NCI-H2227 (cell line): ENCODE measurements at regions not wholly inside any gene's neighbourhood (a gene's known extent, or its start where the extent isn't known, plus 50 kb on each side); places are given as distances from the start of the nearest gene placed in this dataset.
"Not testable (repeated sequence)": the region's sequence is repeated elsewhere in the genome, so short reads cannot be mapped to it uniquely, and the experiment has no call there.

ENCODE experiments used
- DNase-seq: peaks from one replicate; lab custom pipeline; 2025; ENCODE audit not compliant: unreplicated experiment; lab: John Stamatoyannopoulos, UW

- DNase-seq = not testable (repeated sequence)
Measured at GRCh38 chr5:68691874-68692273, 401.9 kb upstream of the SLC30A5 start.

DNA sequence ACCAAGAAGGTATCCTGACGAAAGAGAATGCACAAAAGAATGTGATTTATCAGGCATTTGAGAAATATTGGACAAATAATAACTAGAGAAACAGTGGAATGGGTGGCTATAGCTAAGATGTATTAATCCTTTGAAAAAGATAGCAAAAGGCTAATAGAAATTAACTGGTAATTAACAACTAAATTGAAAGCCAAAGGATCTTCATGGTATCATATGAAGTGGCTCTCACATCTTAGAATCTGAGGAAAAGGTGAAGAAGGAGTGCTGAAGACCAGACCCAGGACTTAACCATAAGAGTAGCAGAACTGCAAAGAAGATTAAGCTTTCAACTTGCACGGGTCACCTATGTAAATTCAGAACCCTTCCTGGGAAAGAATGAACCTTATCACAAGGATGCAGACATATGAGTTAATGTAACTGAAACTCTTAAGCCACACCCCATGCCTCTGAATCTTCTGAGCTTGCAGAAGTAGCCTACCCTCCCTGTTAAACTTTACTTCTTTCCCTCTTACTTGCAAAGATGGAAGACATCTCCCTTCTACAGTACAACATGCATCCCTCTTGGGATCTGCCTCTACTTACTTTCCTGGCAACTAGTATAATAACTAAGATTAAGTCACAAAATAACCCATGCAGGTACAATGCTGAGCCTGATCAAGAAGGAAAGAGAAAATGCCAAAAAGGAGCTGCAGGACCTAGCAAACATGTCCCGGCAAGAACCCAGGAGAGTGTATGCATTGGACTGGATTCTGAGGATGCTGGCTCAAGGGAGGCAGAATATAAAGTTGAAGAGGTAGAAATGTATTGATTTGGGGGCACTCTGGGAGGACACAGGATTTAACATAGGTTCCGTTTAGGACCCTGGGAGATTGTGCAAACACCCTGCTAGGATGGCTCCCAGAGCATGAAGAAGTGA, 395.5 kb upstream of the SLC30A5 start:
- DNase-seq = no peak

- DNase-seq = no peak
Measured at GRCh38 chr5:68699966-68700365, 393.8 kb upstream of the SLC30A5 start.

DNA sequence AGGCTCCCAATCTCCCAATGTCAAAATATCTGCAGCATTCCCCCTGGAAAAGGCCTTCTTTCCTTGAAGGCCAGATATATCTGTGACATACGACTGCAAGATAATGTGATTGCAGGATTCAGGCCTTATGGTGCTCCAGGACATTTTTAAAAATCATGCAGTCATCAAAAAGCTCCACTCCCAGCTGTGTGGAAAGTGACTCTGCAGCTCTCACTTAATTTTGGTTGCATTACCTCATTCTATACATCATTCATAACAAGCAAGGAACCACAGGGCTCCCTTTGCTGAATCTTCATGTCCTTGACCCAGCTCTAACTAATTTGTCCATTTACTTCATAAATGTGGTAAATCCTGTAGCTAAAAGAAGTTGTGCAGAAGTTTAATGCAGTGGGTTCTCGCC, 386.2 kb upstream of the SLC30A5 start:
- DNase-seq = no peak

- no peak for DNase-seq
Measured at GRCh38 chr5:68708156-68708841, 385.5 kb upstream of the SLC30A5 start.

DNA sequence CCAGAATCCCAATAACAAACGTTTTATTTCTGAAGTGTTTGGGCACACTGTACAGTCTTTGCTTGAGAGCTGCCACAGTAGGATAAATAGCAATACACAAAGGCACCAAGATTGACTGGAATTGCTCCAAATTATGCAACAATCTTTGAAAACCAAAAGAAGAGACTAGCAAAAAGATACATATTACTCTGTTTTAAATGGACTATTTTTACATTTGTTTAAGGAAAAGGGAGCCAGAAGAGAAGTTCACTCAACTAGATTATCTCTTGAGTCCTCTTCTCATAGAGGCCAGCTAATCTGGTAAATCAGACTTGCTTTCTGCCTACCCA, 385.0 kb upstream of the SLC30A5 start:
- no peak for DNase-seq

GRCh38 chr5:68709239-68709638, 384.6 kb upstream of the SLC30A5 start:
- no peak for DNase-seq

DNA sequence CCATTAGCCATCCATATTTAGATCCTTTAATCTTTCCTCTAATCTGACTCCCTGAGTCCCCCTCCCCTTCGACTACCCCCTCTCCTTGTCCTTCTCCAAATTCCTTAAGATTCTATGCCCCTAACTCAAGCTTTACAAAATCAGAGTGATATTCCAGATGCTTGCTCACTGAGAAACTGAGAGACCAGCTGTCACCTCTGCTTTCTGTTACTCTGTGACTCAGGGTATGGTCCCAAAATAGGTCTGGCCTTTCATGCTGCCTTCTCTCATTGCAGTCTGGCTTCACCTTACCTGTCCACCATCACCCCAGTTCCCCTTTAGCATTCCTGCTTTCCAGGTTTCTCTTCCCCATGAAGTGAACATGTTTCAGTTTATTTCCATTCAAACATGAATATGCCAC, 383.3 kb upstream of the SLC30A5 start:
- no peak for DNase-seq

DNA sequence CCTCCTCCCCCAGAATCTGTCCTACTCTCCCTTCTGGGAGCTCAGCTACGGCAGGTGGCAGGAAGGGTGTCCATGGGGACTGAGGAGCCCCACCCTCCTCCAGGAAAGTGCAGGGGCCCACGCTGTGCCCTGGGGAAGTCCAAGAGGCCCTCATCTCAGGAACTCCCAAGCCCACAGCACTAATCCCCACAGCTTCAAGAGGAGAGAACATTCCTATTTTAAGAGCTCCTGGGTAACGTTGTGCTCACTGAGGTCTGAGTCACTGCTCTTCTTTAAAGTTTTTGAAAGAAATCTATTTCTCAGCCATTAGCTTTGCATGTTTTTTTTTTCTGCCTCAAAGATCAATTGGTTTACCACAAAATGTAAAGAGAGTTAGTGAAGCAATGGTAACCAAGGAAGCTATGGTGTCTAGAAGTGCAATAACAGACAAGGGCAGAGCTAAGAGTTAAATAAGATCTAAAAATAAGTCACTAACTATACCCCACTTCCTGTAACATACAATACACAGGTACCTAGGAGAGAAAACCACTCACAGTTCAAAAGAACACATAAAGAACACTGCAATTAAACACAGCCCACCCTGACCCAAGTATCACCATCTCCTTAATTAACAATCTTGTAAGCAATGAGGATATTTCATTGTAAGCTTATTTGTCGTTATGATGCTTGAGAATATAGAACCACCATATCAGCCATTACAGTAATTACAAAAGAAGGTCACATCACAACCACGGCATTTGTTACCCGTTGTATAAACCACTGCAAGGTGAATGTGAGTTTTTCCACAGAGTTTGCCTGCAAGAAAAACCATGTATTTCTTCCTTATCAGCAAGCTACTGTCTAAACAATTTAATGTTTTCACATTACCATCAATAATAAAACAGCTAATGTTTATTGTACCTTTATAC, 382.3 kb upstream of the SLC30A5 start:
- no peak for DNase-seq

GRCh38 chr5:68714810-68715209, 379.0 kb upstream of the SLC30A5 start:
- DNase-seq = no peak

DNA sequence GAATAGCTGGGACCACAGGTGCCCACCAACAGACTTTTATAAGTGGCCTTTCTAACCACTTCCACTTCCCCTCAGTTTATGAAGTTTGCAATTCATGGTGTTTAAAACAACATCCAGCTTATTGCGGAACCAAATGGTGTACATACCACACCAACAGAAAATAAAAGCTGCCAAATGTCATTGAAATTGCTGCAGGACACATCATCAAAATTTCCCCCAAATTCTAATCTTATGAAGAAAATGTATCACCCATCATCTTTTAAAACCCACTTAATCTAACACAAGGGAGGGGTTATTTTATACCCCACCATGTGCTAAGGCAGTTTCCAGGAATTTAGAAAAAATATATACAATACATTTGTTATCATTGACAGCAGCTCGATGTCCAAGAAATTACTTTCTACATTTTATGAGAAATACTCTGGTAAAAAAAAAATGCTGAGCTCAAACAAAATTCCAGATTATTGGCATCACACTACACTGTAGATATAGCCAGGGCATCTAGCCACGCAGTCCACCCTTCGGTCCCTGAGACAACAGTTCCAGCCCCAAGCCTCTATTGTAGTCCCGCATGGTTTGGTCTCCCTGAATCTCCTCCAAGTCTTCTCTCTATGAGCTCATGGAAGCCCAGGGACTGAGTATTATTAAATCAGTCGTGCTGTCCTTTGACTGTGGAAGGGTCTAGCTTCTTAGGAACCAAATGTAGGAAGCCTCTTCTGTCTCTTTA, 372.8 kb upstream of the SLC30A5 start:
- no peak for DNase-seq

- DNase-seq = no peak
Measured at GRCh38 chr5:68722357-68722756, 371.5 kb upstream of the SLC30A5 start.

GRCh38 chr5:68725905-68726683, 367.7 kb upstream of the SLC30A5 start:
- no peak for DNase-seq

- no peak for DNase-seq
Measured at GRCh38 chr5:68727931-68728330, 365.9 kb upstream of the SLC30A5 start.

- no peak for DNase-seq
Measured at GRCh38 chr5:68729678-68730077, 364.1 kb upstream of the SLC30A5 start.

- peak; percentile 29 for DNase-seq
Measured at GRCh38 chr5:68730220-68730978, 363.4 kb upstream of the SLC30A5 start.

GRCh38 chr5:68730979-68731654, 362.7 kb upstream of the SLC30A5 start:
- no peak for DNase-seq

DNA sequence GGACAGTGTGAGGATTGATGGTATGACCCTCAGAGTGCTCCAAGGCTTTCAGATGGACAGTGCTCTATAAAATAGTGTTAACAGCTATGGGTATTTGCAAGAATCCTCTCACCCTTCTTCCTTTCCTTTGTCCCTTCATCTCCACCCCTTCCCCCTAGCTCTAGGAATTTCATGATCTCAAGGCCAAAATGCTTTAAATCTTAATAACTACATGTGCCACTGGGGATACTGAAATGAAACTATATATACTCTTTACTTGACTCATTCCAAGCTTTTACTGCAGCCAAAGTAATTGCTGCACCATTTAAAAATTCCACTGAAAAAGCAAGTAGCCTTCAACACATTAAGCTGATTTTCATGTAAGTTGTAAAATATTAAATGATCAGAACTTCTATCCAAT, 361.6 kb upstream of the SLC30A5 start:
- DNase-seq = no peak

DNA sequence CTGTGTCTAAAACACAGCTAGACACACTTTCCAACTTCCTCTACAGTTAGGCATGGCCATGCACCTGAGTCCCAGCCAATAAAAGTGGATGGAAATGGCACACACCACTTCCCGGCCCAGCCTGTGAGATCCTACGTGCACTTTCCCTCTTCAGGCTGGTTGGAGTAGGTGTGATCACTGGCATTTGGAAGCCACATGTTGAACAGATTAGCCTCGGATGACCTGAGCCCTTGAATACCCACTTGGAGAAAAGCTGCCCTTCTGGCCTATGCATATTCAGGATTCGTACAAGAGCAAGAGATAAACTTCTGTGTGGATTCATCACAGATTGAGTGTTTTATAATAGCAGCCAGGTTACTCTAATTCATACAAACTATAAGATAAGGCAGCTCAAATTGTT, 359.0 kb upstream of the SLC30A5 start:
- no peak for DNase-seq
